ENCODE measurements at regions not wholly inside any gene's neighbourhood (a gene's known extent, or its start where the extent isn't known, plus 50 kb on each side); places are given as distances from the start of the nearest gene placed in this dataset.

DNA sequence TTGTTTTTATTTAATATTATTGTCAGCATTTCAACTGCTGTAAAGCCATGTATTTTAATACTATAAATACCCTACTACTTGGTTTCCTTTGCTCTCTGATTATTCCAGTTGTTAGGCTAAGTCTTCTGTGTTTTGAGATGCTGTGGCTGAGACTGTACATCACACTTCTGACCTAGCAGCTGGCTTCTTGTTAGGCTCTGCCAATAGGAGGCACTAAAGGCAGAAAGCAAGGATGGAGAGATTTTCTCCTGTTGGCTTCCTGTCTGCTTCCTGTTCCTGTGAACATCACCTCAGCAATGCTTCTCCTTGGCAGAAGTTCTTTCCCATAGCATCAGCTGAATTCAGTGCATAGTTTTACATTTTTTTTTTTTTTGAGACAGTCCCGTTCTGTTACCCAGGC lies 68.3 kb upstream of the YPEL5 start:
- no peaks in the 10 kb centered on the region for H4K20me1 ChIP-seq (ENCODE audit: control insufficient read depth, insufficient read depth, insufficient read length)
- no peak for DNase-seq
- no peak overlapping the region for H2BK15ac ChIP-seq (ENCODE audit: low read depth, low read length)
- H3K9me3 Mint-ChIP-seq = no peaks in the 10 kb centered on the region
- H2AK5ac ChIP-seq (ENCODE audit: insufficient read length, low read length) = no peak overlapping the region
- H3K9me3 ChIP-seq (ENCODE audit: control insufficient read depth, low read depth, low read length) = no peaks in the 10 kb centered on the region
- H3K18ac ChIP-seq (ENCODE audit: insufficient read length, low read depth, low read length) = no peak overlapping the region
- H3K79me2 ChIP-seq (ENCODE audit: insufficient read depth, low read length) = no peaks in the 10 kb centered on the region
- H3K14ac ChIP-seq (ENCODE audit: insufficient read depth, low read length) = no peak overlapping the region
- H3K79me1 ChIP-seq (ENCODE audit: insufficient read depth, low read depth, low read length, poor library complexity, severe bottlenecking) = no peaks in the 10 kb centered on the region
- no peaks in the 10 kb centered on the region for H3K4me1 Mint-ChIP-seq
- H2BK12ac ChIP-seq (ENCODE audit: insufficient read length, low read depth, low read length) = no peak overlapping the region
- TF ChIP-seq, protein P1, sequence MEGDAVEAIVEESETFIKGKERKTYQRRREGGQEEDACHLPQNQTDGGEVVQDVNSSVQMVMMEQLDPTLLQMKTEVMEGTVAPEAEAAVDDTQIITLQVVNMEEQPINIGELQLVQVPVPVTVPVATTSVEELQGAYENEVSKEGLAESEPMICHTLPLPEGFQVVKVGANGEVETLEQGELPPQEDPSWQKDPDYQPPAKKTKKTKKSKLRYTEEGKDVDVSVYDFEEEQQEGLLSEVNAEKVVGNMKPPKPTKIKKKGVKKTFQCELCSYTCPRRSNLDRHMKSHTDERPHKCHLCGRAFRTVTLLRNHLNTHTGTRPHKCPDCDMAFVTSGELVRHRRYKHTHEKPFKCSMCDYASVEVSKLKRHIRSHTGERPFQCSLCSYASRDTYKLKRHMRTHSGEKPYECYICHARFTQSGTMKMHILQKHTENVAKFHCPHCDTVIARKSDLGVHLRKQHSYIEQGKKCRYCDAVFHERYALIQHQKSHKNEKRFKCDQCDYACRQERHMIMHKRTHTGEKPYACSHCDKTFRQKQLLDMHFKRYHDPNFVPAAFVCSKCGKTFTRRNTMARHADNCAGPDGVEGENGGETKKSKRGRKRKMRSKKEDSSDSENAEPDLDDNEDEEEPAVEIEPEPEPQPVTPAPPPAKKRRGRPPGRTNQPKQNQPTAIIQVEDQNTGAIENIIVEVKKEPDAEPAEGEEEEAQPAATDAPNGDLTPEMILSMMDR (conservative IDR thresholded peaks at IDR 0.05) = peak; percentile 38; the same call in 2 of the 3 replicates
- no peaks in the 10 kb centered on the region for H3K4me1 ChIP-seq (ENCODE audit: insufficient read depth, low read length)
- H2AFZ ChIP-seq (ENCODE audit: low read length) = no peak overlapping the region
- no peak overlapping the region for H2BK20ac ChIP-seq (ENCODE audit: low read depth, low read length, poor library complexity, severe bottlenecking)
- no peaks in the 10 kb centered on the region for H3K36me3 Mint-ChIP-seq (ENCODE audit: insufficient read depth in 1 of 3, low read depth in 3 of 3)
- H3K4ac ChIP-seq (ENCODE audit: low read depth, low read length) = no peak overlapping the region
- H3K4me2 ChIP-seq (ENCODE audit: insufficient read depth, insufficient read length, low read length) = no peak overlapping the region
- no peak overlapping the region for H3T11ph ChIP-seq (ENCODE audit: low read length)
- H2BK5ac ChIP-seq (ENCODE audit: insufficient read length, low read length) = no peak overlapping the region
- no peak overlapping the region for H3K23ac ChIP-seq (ENCODE audit: insufficient read length, low read depth, low read length)
- H2BK120ac ChIP-seq (ENCODE audit: low read depth, low read length, poor library complexity, severe bottlenecking) = no peak overlapping the region
- H3K4me3 Mint-ChIP-seq = no peak overlapping the region
- H3K9ac ChIP-seq (ENCODE audit: extremely low read depth, insufficient read length, low read length) = no peak overlapping the region
- H4K8ac ChIP-seq (replicated peaks; ENCODE audit: insufficient read length, low read depth, low read length) = no peak overlapping the region
- no peak overlapping the region for H3K27ac ChIP-seq (ENCODE audit: insufficient read length, low read depth, low read length)
- H3K27ac Mint-ChIP-seq = no peak overlapping the region
- peaks cover 9% of the 10 kb centered on the region for H3K27me3 Mint-ChIP-seq (ENCODE audit: low read depth)
- H3K27me3 ChIP-seq (ENCODE audit: insufficient read depth, low read length) = no peaks in the 10 kb centered on the region
- no peak overlapping the region for H4K91ac ChIP-seq (ENCODE audit: insufficient read length, low read depth, low read length)
- no CpG with 5 or more reads among the region's 1 CpG for WGBS (ENCODE audit: extremely low coverage, insufficient read length, low lambda C conversion rate)
- H3K23me2 ChIP-seq (ENCODE audit: insufficient read length, low read depth, low read length, poor library complexity, severe bottlenecking) = no peaks in the 10 kb centered on the region
- H4K5ac ChIP-seq (ENCODE audit: insufficient read length, low read depth, low read length) = no peak overlapping the region
- H3K56ac ChIP-seq (ENCODE audit: insufficient read length, low read depth, low read length) = no peak overlapping the region
